Esophagus muscularis mucosa (tissue), 4 donors: ENCODE measurements at regions not wholly inside any gene's neighbourhood (a gene's known extent, or its start where the extent isn't known, plus 50 kb on each side); places are given as distances from the start of the nearest gene placed in this dataset.

Source experiments
- DNase-seq: peaks from one replicate; pipeline ENCODE4 v3.0.0-alpha.2; 2017; ENCODE audit errors: extremely low spot score
- H3K27ac ChIP-seq, 4 donors: fragments of 200-600 bp; sonication (generic); replicated peaks in 1 of 4; 1 replicate in 3 of 4; 2 replicates in 1 of 4; pipeline ENCODE4 v1.5.1; 2016 to 2019; ENCODE audit warnings: mild to moderate bottlenecking in 1 of 4
- H3K27me3 ChIP-seq, 4 donors: fragments of 200-600 bp; sonication (generic); one replicate each; pipeline versions ENCODE4 v1.5.1 to v1.6.0; 2016 to 2019
- H3K36me3 ChIP-seq, 4 donors: fragments of 200-600 bp; sonication (generic); one replicate each; pipeline ENCODE4 v1.5.1; 2016 to 2019
- H3K4me1 ChIP-seq, 4 donors: fragments of 200-600 bp; sonication (generic); one replicate each; pipeline ENCODE4 v1.5.1; 2016 to 2019
- H3K4me3 ChIP-seq, 4 donors: fragments of 200-600 bp; sonication (generic); 1 replicate in 2 of 4; 2 replicates in 2 of 4; pipeline ENCODE4 v1.5.1; 2016 to 2019; ENCODE audit warnings: mild to moderate bottlenecking in 4 of 4, moderate library complexity in 1 of 4
- H3K9me3 ChIP-seq, 4 donors: fragments of 200-600 bp; sonication (generic); 1 replicate in 3 of 4; 2 replicates in 1 of 4; pipeline ENCODE4 v1.5.1; 2016 to 2019
- CTCF ChIP-seq, 3 experiments: fragments of 200-600 bp in 2 of 3; fragments of 450-650 bp in 1 of 3; sonication (generic) in 2 of 3; IDR thresholded peaks; one replicate each; pipeline ENCODE4 v1.5.1; 2017 to 2019; ENCODE audit warnings: antibody characterized with exemption in 3 of 3, mild to moderate bottlenecking in 2 of 3, moderate library complexity in 1 of 3
- EP300 ChIP-seq: sonication (generic); formaldehyde crosslinking; IDR thresholded peaks from one replicate; pipeline ENCODE4 v1.6.1; 2017; ENCODE audit warnings: antibody characterized with exemption
- POLR2A ChIP-seq: fragments of 450-650 bp; IDR thresholded peaks from one replicate; pipeline ENCODE4 v1.6.1; 2017; ENCODE audit warnings: antibody characterized with exemption, moderate library complexity, mild to moderate bottlenecking, low read depth
- POLR2AphosphoS5 ChIP-seq, 2 donors: sonication (generic); formaldehyde crosslinking; IDR thresholded peaks; one replicate each; pipeline ENCODE4 v1.6.1; 2017; ENCODE audit warnings: antibody characterized with exemption in 2 of 2
- WGBS: methylation state at CpG from one replicate; pipeline ENCODE4 v1.1.5; 2018; 5-methylcytosine and 5-hydroxymethylcytosine counted together
- intact Hi-C: fragments of 100-400 bp; cut with DNase I; formaldehyde crosslinking; loops from one replicate; pipeline ENCODE4 v1.15.1; 2023

GRCh38 chr1:224486801-224487583 lies 52.4 kb upstream of the WDR26 start:
- Histone ChIP-seq H3K36me3 (no peaks in the 10 kb centered on the region), H3K4me1 (peaks cover 0 to 10% (median 3%) of the 10 kb centered on the region in 4 donors), H3K4me3 (no peak overlapping the region), H3K27ac (no peak overlapping the region), H3K27me3 (no peaks in the 10 kb centered on the region), H3K9me3 (no peaks in the 10 kb centered on the region)
- intact Hi-C loops = no loop called here
- no peak for DNase-seq
- TF ChIP-seq POLR2A (no peak), EP300 (no peak), POLR2AphosphoS5 (IDR thresholded peaks at IDR 0.05) (no peak), CTCF (IDR thresholded peaks at IDR 0.05) (no peak)
- WGBS = 61% methylated on average over 6 of the region's 6 CpGs

GRCh38 chr1:224488806-224489499 lies 54.4 kb upstream of the WDR26 start:
- no peak overlapping the region for H3K4me3 ChIP-seq
- H3K36me3 ChIP-seq = no peaks in the 10 kb centered on the region
- H3K27me3 ChIP-seq = no peaks in the 10 kb centered on the region
- intact Hi-C loops = no loop called here
- DNase-seq = no peak
- H3K4me1 ChIP-seq = peaks cover 0 to 10% (median 3%) of the 10 kb centered on the region in 4 donors
- WGBS = 98% methylated on average over 2 of the region's 2 CpGs
- no peak overlapping the region for H3K27ac ChIP-seq
- H3K9me3 ChIP-seq = no peaks in the 10 kb centered on the region
- no peak for TF ChIP-seq CTCF (IDR thresholded peaks at IDR 0.05)
- no peak for TF ChIP-seq POLR2A
- no peak for TF ChIP-seq EP300
- TF ChIP-seq POLR2AphosphoS5 (IDR thresholded peaks at IDR 0.05) = no peak

- 69% methylated on average over 5 of the region's 5 CpGs for WGBS
- no peak for DNase-seq
- intact Hi-C loops = no loop called here
- no peak overlapping the region for H3K4me3 ChIP-seq
- no peaks in the 10 kb centered on the region for H3K27me3 ChIP-seq
- no peaks in the 10 kb centered on the region for H3K36me3 ChIP-seq
- H3K9me3 ChIP-seq = no peaks in the 10 kb centered on the region
- TF ChIP-seq POLR2A (no peak), POLR2AphosphoS5 (IDR thresholded peaks at IDR 0.05) (no peak), EP300 (no peak), CTCF (IDR thresholded peaks at IDR 0.05) (no peak)
- no peak overlapping the region for H3K27ac ChIP-seq
- H3K4me1 ChIP-seq = peaks cover 0 to 10% (median 3%) of the 10 kb centered on the region in 4 donors
Observed at GRCh38 chr1:224489534-224490365, 55.2 kb upstream of the WDR26 start.

GRCh38 chr1:224490549-224491537 lies 56.2 kb upstream of the WDR26 start:
- Histone ChIP-seq H3K36me3 (no peaks in the 10 kb centered on the region), H3K4me3 (no peak overlapping the region), H3K9me3 (no peaks in the 10 kb centered on the region), H3K27ac (no peak overlapping the region), H3K27me3 (no peaks in the 10 kb centered on the region), H3K4me1 (peaks cover 0 to 10% (median 3%) of the 10 kb centered on the region in 4 donors)
- intact Hi-C loops = no loop called here
- no peak for DNase-seq
- WGBS = 95% methylated on average over 7 of the region's 7 CpGs
- TF ChIP-seq POLR2AphosphoS5 (IDR thresholded peaks at IDR 0.05) (no peak), CTCF (IDR thresholded peaks at IDR 0.05) (no peak), POLR2A (no peak), EP300 (no peak)
